Suprapubic skin (tissue), 3 donors: ENCODE measurements at regions not wholly inside any gene's neighbourhood (a gene's known extent, or its start where the extent isn't known, plus 50 kb on each side); places are given as distances from the start of the nearest gene placed in this dataset.

Experiments
- POLR2AphosphoS5 ChIP-seq, 3 donors: sonication (generic); formaldehyde crosslinking; IDR thresholded peaks; one replicate each; pipeline ENCODE4 v1.6.1; 2017; ENCODE audit warnings: antibody characterized with exemption in 3 of 3
- TF ChIP-seq, protein P1 (sequence below), 2 donors: fragments of 200-600 bp in 1 of 2; fragments of 450-650 bp in 1 of 2; sonication (generic) in 1 of 2; IDR thresholded peaks; one replicate each; pipeline ENCODE4 v1.5.1; 2016 to 2019; ENCODE audit warnings: antibody characterized with exemption in 2 of 2, mild to moderate bottlenecking in 1 of 2, moderate library complexity in 1 of 2

DNA sequence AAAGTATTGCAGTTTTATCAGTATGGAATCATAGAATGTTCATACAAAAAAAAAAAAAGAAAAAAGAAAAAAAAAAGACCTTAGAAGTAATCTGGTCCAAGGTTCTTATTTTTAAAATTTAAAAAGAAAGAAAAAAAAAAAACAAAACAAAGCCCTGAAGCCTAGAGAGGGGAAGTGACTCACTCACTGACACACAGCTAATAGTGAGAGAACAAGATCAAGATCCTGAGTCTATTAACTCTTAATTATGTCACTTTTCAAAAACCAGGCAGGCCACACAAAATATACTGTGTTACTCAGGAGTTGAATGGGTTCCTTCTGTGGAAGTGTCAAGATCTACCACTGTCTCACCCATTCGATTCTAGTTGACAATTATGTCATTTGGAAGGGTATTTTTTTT, 433.9 kb upstream of the DAB1 start:
- TF ChIP-seq, protein P1, sequence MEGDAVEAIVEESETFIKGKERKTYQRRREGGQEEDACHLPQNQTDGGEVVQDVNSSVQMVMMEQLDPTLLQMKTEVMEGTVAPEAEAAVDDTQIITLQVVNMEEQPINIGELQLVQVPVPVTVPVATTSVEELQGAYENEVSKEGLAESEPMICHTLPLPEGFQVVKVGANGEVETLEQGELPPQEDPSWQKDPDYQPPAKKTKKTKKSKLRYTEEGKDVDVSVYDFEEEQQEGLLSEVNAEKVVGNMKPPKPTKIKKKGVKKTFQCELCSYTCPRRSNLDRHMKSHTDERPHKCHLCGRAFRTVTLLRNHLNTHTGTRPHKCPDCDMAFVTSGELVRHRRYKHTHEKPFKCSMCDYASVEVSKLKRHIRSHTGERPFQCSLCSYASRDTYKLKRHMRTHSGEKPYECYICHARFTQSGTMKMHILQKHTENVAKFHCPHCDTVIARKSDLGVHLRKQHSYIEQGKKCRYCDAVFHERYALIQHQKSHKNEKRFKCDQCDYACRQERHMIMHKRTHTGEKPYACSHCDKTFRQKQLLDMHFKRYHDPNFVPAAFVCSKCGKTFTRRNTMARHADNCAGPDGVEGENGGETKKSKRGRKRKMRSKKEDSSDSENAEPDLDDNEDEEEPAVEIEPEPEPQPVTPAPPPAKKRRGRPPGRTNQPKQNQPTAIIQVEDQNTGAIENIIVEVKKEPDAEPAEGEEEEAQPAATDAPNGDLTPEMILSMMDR (IDR thresholded peaks at IDR 0.05), result no peak
- no peak for TF ChIP-seq POLR2AphosphoS5 (IDR thresholded peaks at IDR 0.05)
